Lower lobe of right lung (tissue), 2 donors: ENCODE measurements at regions not wholly inside any gene's neighbourhood (a gene's known extent, or its start where the extent isn't known, plus 50 kb on each side); places are given as distances from the start of the nearest gene placed in this dataset.
A peak's percentile ranks its signal among the peaks of the same experiment; 100 is the strongest.

Experiments used
- ATAC-seq, 2 donors: fragments of 200-7000 bp; cut with Tn5 transposase; one replicate each; pipeline ENCODE4 v1.9.1; 2020 to 2022; ENCODE audit warnings: mild to moderate bottlenecking in 2 of 2, moderate library complexity in 2 of 2
- DNase-seq: peaks from one replicate; pipeline ENCODE4 v3.0.0-alpha.2; 2020
- H3K27ac ChIP-seq: fragments of 200-600 bp; one replicate; pipeline ENCODE4 v1.8.0; 2022
- H3K27me3 ChIP-seq: fragments of 200-600 bp; one replicate; pipeline ENCODE4 v1.8.0; 2022; ENCODE audit warnings: low read depth
- H3K36me3 ChIP-seq: fragments of 200-600 bp; one replicate; pipeline ENCODE4 v1.8.0; 2022; ENCODE audit warnings: mild to moderate bottlenecking
- H3K4me1 ChIP-seq: fragments of 200-600 bp; one replicate; pipeline ENCODE4 v1.8.0; 2022
- H3K4me3 ChIP-seq: fragments of 200-600 bp; one replicate; pipeline ENCODE4 v1.8.0; 2022; ENCODE audit warnings: mild to moderate bottlenecking
- H3K9me3 ChIP-seq: fragments of 200-600 bp; one replicate; pipeline ENCODE4 v1.8.0; 2022
- CTCF ChIP-seq: fragments of 200-600 bp; IDR thresholded peaks from one replicate; pipeline ENCODE4 v1.8.0; 2022; ENCODE audit warnings: antibody characterized with exemption, mild to moderate bottlenecking
- intact Hi-C: fragments of 100-400 bp; cut with DNase I; formaldehyde crosslinking; loops from one replicate; pipeline ENCODE4 v1.11.0; 2022
- donor health status: DM: no; HTN: yes; CAD: no; lungs with severe emphysema.

GRCh38 chr2:122021941-122022340 is 266.5 kb downstream of the TSN start:
- intact Hi-C loops, result no loop called here
- Histone ChIP-seq H3K9me3 (no peaks in the 10 kb centered on the region), H3K27ac (no peak overlapping the region), H3K27me3 (no peaks in the 10 kb centered on the region), H3K4me1 (peaks cover 10% of the 10 kb centered on the region), H3K4me3 (no peak overlapping the region), H3K36me3 (no peaks in the 10 kb centered on the region)
- no peak for ATAC-seq
- no peak for TF ChIP-seq CTCF
- DNase-seq, result no peak

- intact Hi-C loops, result no loop called here
- H3K27ac ChIP-seq, result no peak overlapping the region
These were observed 267.1 kb downstream of the TSN start for GRCh38 chr2:122022531-122022930.

GRCh38 chr2:122023059-122023864 is 267.8 kb downstream of the TSN start:
- ATAC-seq (no peak), DNase-seq (no peak)
- TF ChIP-seq CTCF, result no peak
- peaks cover 10% of the 10 kb centered on the region for H3K4me1 ChIP-seq
- intact Hi-C loops, result no loop called here
- H3K36me3 ChIP-seq, result no peaks in the 10 kb centered on the region
- H3K27ac ChIP-seq, result no peak overlapping the region
- no peaks in the 10 kb centered on the region for H3K9me3 ChIP-seq
- H3K27me3 ChIP-seq, result no peaks in the 10 kb centered on the region
- no peak overlapping the region for H3K4me3 ChIP-seq

More at GRCh38 chr2:122022531-122022930, 267.1 kb downstream of the TSN start:
- Histone ChIP-seq H3K27me3 (no peaks in the 10 kb centered on the region), H3K4me3 (no peak overlapping the region), H3K4me1 (peaks cover 10% of the 10 kb centered on the region), H3K36me3 (no peaks in the 10 kb centered on the region), H3K9me3 (no peaks in the 10 kb centered on the region)
- DNase-seq, result no peak
- ATAC-seq, result no peak
- no peak for TF ChIP-seq CTCF

- Histone ChIP-seq H3K27ac (no peak overlapping the region), H3K27me3 (no peaks in the 10 kb centered on the region), H3K4me3 (no peak overlapping the region), H3K9me3 (no peaks in the 10 kb centered on the region), H3K4me1 (no peaks in the 10 kb centered on the region), H3K36me3 (no peaks in the 10 kb centered on the region)
- DNase-seq (no peak), ATAC-seq (no peak)
- TF ChIP-seq CTCF, result no peak
- intact Hi-C loops, result no loop called here
These were observed 272.2 kb downstream of the TSN start for GRCh38 chr2:122027510-122028217.

GRCh38 chr2:122028371-122029100 is 273.1 kb downstream of the TSN start:
- DNase-seq, result no peak
- peak; percentile 59 to 81 for ATAC-seq
- Histone ChIP-seq H3K4me1 (no peaks in the 10 kb centered on the region), H3K36me3 (no peaks in the 10 kb centered on the region), H3K9me3 (no peaks in the 10 kb centered on the region), H3K27me3 (no peaks in the 10 kb centered on the region), H3K4me3 (no peak overlapping the region), H3K27ac (no peak overlapping the region)
- intact Hi-C loops, result no loop called here
- TF ChIP-seq CTCF, result no peak
